ENCODE measurements at regions not wholly inside any gene's neighbourhood (a gene's known extent, or its start where the extent isn't known, plus 50 kb on each side); places are given as distances from the start of the nearest gene placed in this dataset.

DNA sequence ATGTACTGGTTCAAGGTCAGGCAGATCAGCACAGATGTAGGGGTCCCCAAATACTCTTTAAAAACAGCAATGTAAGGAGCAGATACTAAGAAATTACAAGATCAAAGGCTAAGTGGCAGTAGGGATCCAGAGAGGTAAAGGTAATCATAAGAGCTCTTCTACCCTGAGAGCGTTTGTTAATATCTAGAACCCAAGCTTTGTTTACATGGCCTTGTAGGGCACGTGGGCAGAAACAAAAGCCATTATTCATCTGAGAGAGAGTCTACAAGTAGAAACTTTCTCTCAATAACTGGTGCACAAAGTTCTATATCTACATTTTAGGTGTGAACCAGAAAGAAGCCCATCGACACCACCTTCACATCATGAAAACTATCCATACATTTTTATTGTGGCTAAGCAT is 225.6 kb upstream of the PCDH10 start:
- Histone ChIP-seq H3K4me3 (ENCODE audit: low read length) (no peak overlapping the region), H3K4me2 (ENCODE audit: low read length) (no peak overlapping the region), H3K36me3 (ENCODE audit: insufficient read depth, low read length) (no peaks in the 10 kb centered on the region), H3F3A (ENCODE audit: insufficient read depth, low read length, poor library complexity, severe bottlenecking) (no peaks in the 10 kb centered on the region), H3K9me3 (ENCODE audit: low read length) (no peaks in the 10 kb centered on the region), H3K9ac (ENCODE audit: low read length) (no peak overlapping the region), H3K27me3 (ENCODE audit: insufficient read depth, low read depth, low read length) (no peaks in the 10 kb centered on the region), H3K27ac (ENCODE audit: low read length) (no peak overlapping the region), H4K20me1 (ENCODE audit: insufficient read depth) (no peaks in the 10 kb centered on the region), H3K79me2 (replicated peaks; ENCODE audit: insufficient read depth, low read length) (no peaks in the 10 kb centered on the region), H3K9me2 (ENCODE audit: insufficient read depth, low read length) (no peaks in the 10 kb centered on the region), H2AFZ (ENCODE audit: low read depth, low read length) (no peak overlapping the region)
- TF ChIP-seq POLR2AphosphoS5 (IDR thresholded peaks at IDR 0.05): no peak

GRCh38 chr4:132934911-132935310 is 214.2 kb upstream of the PCDH10 start:
- Histone ChIP-seq H4K20me1 (ENCODE audit: insufficient read depth) (no peaks in the 10 kb centered on the region), H3K36me3 (ENCODE audit: insufficient read depth, low read length) (no peaks in the 10 kb centered on the region), H3K9me2 (ENCODE audit: insufficient read depth, low read length) (no peaks in the 10 kb centered on the region), H3K9ac (ENCODE audit: low read length) (no peak overlapping the region), H2AFZ (ENCODE audit: low read depth, low read length) (peak overlapping the region; percentile 5), H3K4me3 (ENCODE audit: low read length) (no peak overlapping the region), H3F3A (ENCODE audit: insufficient read depth, low read length, poor library complexity, severe bottlenecking) (no peaks in the 10 kb centered on the region), H3K79me2 (replicated peaks; ENCODE audit: insufficient read depth, low read length) (no peaks in the 10 kb centered on the region), H3K27ac (ENCODE audit: low read length) (no peak overlapping the region), H3K4me2 (ENCODE audit: low read length) (no peak overlapping the region), H3K27me3 (ENCODE audit: insufficient read depth, low read depth, low read length) (no peaks in the 10 kb centered on the region), H3K9me3 (ENCODE audit: low read length) (no peaks in the 10 kb centered on the region)
- TF ChIP-seq EZH2 (IDR thresholded peaks at IDR 0.05; ENCODE audit: borderline replicate concordance, insufficient read depth, low read length, poor library complexity, severe bottlenecking) (no peak), POLR2AphosphoS5 (IDR thresholded peaks at IDR 0.05) (no peak), SMC3 (conservative IDR thresholded peaks at IDR 0.05; ENCODE audit: poor library complexity) (no peak), RAD21 (conservative IDR thresholded peaks at IDR 0.05) (no peak), EP300 (conservative IDR thresholded peaks at IDR 0.05; ENCODE audit: poor library complexity, severe bottlenecking) (no peak), TAF1 (IDR thresholded peaks at IDR 0.05; ENCODE audit: low read depth) (no peak), MXI1 (conservative IDR thresholded peaks at IDR 0.05; ENCODE audit: poor library complexity, severe bottlenecking) (no peak)
- TF ChIP-seq, protein P1, sequence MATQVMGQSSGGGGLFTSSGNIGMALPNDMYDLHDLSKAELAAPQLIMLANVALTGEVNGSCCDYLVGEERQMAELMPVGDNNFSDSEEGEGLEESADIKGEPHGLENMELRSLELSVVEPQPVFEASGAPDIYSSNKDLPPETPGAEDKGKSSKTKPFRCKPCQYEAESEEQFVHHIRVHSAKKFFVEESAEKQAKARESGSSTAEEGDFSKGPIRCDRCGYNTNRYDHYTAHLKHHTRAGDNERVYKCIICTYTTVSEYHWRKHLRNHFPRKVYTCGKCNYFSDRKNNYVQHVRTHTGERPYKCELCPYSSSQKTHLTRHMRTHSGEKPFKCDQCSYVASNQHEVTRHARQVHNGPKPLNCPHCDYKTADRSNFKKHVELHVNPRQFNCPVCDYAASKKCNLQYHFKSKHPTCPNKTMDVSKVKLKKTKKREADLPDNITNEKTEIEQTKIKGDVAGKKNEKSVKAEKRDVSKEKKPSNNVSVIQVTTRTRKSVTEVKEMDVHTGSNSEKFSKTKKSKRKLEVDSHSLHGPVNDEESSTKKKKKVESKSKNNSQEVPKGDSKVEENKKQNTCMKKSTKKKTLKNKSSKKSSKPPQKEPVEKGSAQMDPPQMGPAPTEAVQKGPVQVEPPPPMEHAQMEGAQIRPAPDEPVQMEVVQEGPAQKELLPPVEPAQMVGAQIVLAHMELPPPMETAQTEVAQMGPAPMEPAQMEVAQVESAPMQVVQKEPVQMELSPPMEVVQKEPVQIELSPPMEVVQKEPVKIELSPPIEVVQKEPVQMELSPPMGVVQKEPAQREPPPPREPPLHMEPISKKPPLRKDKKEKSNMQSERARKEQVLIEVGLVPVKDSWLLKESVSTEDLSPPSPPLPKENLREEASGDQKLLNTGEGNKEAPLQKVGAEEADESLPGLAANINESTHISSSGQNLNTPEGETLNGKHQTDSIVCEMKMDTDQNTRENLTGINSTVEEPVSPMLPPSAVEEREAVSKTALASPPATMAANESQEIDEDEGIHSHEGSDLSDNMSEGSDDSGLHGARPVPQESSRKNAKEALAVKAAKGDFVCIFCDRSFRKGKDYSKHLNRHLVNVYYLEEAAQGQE (IDR thresholded peaks at IDR 0.05; ENCODE audit: borderline replicate concordance): no peak
- TF ChIP-seq, protein P2, sequence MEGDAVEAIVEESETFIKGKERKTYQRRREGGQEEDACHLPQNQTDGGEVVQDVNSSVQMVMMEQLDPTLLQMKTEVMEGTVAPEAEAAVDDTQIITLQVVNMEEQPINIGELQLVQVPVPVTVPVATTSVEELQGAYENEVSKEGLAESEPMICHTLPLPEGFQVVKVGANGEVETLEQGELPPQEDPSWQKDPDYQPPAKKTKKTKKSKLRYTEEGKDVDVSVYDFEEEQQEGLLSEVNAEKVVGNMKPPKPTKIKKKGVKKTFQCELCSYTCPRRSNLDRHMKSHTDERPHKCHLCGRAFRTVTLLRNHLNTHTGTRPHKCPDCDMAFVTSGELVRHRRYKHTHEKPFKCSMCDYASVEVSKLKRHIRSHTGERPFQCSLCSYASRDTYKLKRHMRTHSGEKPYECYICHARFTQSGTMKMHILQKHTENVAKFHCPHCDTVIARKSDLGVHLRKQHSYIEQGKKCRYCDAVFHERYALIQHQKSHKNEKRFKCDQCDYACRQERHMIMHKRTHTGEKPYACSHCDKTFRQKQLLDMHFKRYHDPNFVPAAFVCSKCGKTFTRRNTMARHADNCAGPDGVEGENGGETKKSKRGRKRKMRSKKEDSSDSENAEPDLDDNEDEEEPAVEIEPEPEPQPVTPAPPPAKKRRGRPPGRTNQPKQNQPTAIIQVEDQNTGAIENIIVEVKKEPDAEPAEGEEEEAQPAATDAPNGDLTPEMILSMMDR (IDR thresholded peaks at IDR 0.05; ENCODE audit: poor library complexity, severe bottlenecking): no peak

GRCh38 chr4:132955146-132955545 is 193.9 kb upstream of the PCDH10 start:
- Histone ChIP-seq H3K79me2 (replicated peaks; ENCODE audit: insufficient read depth, low read length) (no peaks in the 10 kb centered on the region), H4K20me1 (ENCODE audit: insufficient read depth) (no peaks in the 10 kb centered on the region), H3K27me3 (ENCODE audit: insufficient read depth, low read depth, low read length) (no peaks in the 10 kb centered on the region), H3K4me2 (ENCODE audit: low read length) (no peak overlapping the region), H3K9me2 (ENCODE audit: insufficient read depth, low read length) (no peaks in the 10 kb centered on the region), H3K27ac (ENCODE audit: low read length) (no peak overlapping the region), H3F3A (ENCODE audit: insufficient read depth, low read length, poor library complexity, severe bottlenecking) (no peaks in the 10 kb centered on the region), H3K36me3 (ENCODE audit: insufficient read depth, low read length) (no peaks in the 10 kb centered on the region), H3K4me3 (ENCODE audit: low read length) (no peak overlapping the region), H3K9ac (ENCODE audit: low read length) (no peak overlapping the region), H2AFZ (ENCODE audit: low read depth, low read length) (no peak overlapping the region), H3K9me3 (ENCODE audit: low read length) (no peaks in the 10 kb centered on the region)
- TF ChIP-seq TAF1 (IDR thresholded peaks at IDR 0.05; ENCODE audit: low read depth): no peak
- TF ChIP-seq RAD21 (conservative IDR thresholded peaks at IDR 0.05): no peak
